Astrocyte (in vitro differentiated cells and primary cell): ENCODE measurements at regions not wholly inside any gene's neighbourhood (a gene's known extent, or its start where the extent isn't known, plus 50 kb on each side); places are given as distances from the start of the nearest gene placed in this dataset.

ENCODE experiments used
- EZH2 ChIP-seq: IDR thresholded peaks from 2 replicates; pipeline ENCODE4 v1.6.1; 2012; ENCODE audit warnings: mild to moderate bottlenecking, low read length, inconsistent platforms; ENCODE audit not compliant: insufficient read depth
- TF ChIP-seq, protein P1 (sequence below): IDR thresholded peaks from 2 replicates; pipeline ENCODE4 v1.5.1; 2011; ENCODE audit warnings: low read depth, mild to moderate bottlenecking, inconsistent platforms, low read length, moderate library complexity; ENCODE audit not compliant: insufficient read depth

DNA sequence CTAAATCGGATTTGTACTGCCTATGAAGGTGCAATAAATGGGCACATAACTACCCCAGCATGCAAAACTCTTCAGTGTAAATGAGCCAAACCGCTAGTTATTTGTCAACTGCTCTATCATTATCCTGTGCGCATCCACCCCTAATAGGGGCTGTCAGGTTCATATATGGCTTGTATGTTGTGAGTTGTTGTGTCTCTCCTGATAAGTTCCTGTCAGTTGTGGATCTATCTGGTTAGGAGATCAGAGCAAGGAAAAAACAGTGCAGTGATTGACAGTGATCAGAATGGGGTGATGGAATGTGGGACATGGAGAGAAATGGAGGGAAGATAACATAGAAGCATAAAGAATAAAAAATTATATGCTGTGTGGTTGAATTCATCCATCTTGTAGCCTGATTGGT, 686.9 kb upstream of the ID4 start:
- TF ChIP-seq, protein P1, sequence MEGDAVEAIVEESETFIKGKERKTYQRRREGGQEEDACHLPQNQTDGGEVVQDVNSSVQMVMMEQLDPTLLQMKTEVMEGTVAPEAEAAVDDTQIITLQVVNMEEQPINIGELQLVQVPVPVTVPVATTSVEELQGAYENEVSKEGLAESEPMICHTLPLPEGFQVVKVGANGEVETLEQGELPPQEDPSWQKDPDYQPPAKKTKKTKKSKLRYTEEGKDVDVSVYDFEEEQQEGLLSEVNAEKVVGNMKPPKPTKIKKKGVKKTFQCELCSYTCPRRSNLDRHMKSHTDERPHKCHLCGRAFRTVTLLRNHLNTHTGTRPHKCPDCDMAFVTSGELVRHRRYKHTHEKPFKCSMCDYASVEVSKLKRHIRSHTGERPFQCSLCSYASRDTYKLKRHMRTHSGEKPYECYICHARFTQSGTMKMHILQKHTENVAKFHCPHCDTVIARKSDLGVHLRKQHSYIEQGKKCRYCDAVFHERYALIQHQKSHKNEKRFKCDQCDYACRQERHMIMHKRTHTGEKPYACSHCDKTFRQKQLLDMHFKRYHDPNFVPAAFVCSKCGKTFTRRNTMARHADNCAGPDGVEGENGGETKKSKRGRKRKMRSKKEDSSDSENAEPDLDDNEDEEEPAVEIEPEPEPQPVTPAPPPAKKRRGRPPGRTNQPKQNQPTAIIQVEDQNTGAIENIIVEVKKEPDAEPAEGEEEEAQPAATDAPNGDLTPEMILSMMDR: no peak
- TF ChIP-seq EZH2: no peak
